ENCODE measurements at regions not wholly inside any gene's neighbourhood (a gene's known extent, or its start where the extent isn't known, plus 50 kb on each side); places are given as distances from the start of the nearest gene placed in this dataset.

DNA sequence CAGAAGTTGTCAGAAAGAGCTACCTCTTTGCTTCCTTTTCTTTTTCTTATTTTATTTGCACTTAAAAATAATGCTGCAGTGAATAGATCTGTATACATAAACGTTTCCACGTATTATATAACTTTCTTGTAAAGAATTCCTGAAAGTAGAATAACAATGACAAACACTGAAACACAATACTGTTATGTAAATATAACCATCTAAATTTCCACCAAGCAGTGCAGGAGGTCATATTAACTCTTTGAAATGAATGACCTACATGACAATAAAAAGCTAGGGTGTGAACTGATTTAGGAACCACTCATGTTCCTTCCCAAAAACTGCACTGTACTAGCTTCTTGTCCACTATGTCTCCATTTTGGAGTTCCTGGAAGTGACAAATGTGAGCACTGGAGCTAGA lies 85.8 kb downstream of the COX18 start:
- TF ChIP-seq SP1 (IDR thresholded peaks at IDR 0.05) (no peak), FOXA1 (IDR thresholded peaks at IDR 0.05) (no peak), BHLHE40 (IDR thresholded peaks at IDR 0.05; ENCODE audit: borderline replicate concordance) (no peak), FOXM1 (IDR thresholded peaks at IDR 0.05; ENCODE audit: borderline replicate concordance) (no peak), TARDBP (IDR thresholded peaks at IDR 0.05) (no peak), SUZ12 (IDR thresholded peaks at IDR 0.05) (no peak), L3MBTL2 (conservative IDR thresholded peaks at IDR 0.05) (no peak), ELF4 (IDR thresholded peaks at IDR 0.05) (no peak), ARNT (IDR thresholded peaks at IDR 0.05) (no peak), HDGF (IDR thresholded peaks at IDR 0.05; ENCODE audit: borderline replicate concordance) (no peak), FOXK2 (IDR thresholded peaks at IDR 0.05) (no peak), ZNF384 (IDR thresholded peaks at IDR 0.05) (no peak)
- TF ChIP-seq, protein P1, sequence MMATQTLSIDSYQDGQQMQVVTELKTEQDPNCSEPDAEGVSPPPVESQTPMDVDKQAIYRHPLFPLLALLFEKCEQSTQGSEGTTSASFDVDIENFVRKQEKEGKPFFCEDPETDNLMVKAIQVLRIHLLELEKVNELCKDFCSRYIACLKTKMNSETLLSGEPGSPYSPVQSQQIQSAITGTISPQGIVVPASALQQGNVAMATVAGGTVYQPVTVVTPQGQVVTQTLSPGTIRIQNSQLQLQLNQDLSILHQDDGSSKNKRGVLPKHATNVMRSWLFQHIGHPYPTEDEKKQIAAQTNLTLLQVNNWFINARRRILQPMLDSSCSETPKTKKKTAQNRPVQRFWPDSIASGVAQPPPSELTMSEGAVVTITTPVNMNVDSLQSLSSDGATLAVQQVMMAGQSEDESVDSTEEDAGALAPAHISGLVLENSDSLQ (IDR thresholded peaks at IDR 0.05), result no peak
